AG09309 (cell line): ENCODE measurements at regions not wholly inside any gene's neighbourhood (a gene's known extent, or its start where the extent isn't known, plus 50 kb on each side); places are given as distances from the start of the nearest gene placed in this dataset.

Experiments
- DNase-seq: peaks from one replicate; pipeline ENCODE4 v3.0.0-alpha.2; 2010; ENCODE audit warnings: low read depth
- H3K4me3 ChIP-seq: 2 replicates; pipeline ENCODE4 v1.5.1; 2011; ENCODE audit warnings: mild to moderate bottlenecking, low read depth, low read length, moderate library complexity; ENCODE audit not compliant: control insufficient read depth
- TF ChIP-seq, protein P1 (sequence below): IDR thresholded peaks from 2 replicates; pipeline ENCODE4 v1.5.1; 2011; ENCODE audit warnings: mild to moderate bottlenecking, low read depth, low read length, inconsistent platforms; ENCODE audit not compliant: insufficient read depth, control insufficient read depth; ENCODE audit errors: missing control alignments

DNA sequence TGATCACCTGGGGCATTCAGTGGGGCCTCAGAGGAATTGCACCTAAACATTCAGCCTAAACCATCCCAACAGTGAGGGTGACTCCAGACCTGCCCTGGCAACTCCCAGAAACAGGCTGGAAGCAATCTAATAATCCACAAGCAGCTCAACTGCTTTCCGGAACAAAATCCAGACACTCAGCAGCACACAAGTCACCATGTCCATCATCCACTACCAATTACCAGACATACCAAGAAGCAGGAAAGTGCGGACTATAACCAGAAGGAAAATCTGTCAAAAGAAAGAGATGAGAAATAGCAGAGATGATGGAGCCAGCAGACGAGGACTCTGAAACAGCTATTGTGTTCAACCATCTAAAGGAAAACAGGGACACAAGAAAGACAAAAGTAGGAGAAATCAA lies 342.6 kb upstream of the ZMIZ1 start:
- DNase-seq = no peak
- TF ChIP-seq, protein P1, sequence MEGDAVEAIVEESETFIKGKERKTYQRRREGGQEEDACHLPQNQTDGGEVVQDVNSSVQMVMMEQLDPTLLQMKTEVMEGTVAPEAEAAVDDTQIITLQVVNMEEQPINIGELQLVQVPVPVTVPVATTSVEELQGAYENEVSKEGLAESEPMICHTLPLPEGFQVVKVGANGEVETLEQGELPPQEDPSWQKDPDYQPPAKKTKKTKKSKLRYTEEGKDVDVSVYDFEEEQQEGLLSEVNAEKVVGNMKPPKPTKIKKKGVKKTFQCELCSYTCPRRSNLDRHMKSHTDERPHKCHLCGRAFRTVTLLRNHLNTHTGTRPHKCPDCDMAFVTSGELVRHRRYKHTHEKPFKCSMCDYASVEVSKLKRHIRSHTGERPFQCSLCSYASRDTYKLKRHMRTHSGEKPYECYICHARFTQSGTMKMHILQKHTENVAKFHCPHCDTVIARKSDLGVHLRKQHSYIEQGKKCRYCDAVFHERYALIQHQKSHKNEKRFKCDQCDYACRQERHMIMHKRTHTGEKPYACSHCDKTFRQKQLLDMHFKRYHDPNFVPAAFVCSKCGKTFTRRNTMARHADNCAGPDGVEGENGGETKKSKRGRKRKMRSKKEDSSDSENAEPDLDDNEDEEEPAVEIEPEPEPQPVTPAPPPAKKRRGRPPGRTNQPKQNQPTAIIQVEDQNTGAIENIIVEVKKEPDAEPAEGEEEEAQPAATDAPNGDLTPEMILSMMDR = no peak

DNA sequence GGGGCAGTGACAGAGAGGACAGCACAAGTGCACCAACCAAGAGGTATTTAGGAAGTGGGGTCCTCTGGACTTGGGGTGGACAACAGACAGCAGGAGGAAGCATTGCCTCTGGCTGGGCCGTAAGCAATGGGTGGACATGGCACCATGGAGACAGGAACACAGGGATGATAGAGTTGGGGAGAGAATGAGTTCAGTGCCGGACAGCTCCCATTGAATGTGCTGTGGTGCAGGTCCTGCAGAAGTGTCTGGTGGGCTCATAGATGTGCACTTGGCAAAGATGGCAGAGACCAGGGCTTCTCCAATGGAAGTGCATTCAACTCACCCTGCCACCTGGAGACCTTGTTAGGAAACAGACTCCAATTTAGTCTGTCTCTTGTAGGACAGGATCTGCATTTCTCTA lies 341.5 kb upstream of the ZMIZ1 start:
- TF ChIP-seq, protein P1 = no peak
- no peak overlapping the region for H3K4me3 ChIP-seq
- DNase-seq = no peak

More for the DNA sequence above, 342.6 kb upstream of the ZMIZ1 start:
- no peak overlapping the region for H3K4me3 ChIP-seq

DNA sequence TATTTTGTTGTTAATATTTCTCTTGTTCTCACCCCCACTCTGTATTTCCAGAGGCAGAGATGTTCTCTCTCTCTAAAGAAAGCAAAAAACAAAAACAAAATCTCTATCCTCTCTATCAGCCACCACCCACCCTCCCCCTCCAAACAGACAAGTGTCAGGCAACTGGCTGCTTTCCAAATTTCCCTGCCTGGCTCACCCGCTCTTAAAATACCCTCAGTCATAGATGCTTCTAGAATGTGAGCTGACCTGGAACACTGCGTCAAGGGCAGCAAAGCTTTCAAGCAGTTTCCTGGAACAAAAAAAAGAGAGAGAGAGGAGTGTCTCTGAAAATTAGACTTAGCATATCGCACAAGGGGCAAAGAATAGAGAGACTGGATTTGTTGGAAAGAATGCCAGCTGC lies 341.0 kb upstream of the ZMIZ1 start:
- TF ChIP-seq, protein P1 = no peak
- no peak for DNase-seq
- H3K4me3 ChIP-seq = no peak overlapping the region

DNA sequence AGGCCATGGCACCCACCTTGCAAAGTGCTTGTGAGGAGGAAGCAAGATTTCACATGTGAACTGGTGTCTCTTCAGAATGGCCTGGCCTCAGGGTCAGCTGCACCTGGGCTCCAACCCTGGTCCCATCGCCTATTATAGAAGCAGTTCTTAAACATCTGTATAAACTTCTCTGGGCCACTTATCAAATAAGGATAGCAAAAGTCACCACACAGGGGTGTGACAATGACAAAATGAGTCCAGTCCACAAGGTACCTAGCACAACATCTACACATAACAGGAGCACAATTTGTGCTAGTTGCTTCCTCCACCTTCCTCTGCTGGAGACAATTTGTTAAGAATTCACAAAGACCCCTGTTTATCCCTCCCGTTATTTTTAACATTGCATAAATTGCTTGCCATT lies 340.6 kb upstream of the ZMIZ1 start:
- H3K4me3 ChIP-seq = no peak overlapping the region
- TF ChIP-seq, protein P1 = no peak
- no peak for DNase-seq

DNA sequence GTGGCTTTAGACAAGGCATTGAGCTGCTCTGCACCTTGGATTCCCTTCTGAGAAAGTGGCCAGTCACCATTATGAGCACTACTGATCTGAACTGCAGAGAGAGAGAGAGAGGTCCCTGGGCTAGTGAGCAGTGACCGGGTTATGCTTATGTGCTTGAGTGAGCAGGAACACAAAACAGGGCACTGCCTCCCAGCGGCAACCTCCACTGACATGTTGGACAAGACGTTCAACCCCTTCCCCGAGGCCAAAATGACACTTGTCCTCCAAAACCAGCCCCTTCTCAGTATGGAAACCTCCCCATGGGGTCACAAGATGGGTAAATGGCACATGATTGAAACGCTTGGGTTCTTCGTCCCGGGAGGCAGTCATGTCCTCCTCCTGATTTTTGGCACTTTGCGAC lies 339.4 kb upstream of the ZMIZ1 start:
- TF ChIP-seq, protein P1 = no peak
- H3K4me3 ChIP-seq = no peak overlapping the region
- no peak for DNase-seq

DNA sequence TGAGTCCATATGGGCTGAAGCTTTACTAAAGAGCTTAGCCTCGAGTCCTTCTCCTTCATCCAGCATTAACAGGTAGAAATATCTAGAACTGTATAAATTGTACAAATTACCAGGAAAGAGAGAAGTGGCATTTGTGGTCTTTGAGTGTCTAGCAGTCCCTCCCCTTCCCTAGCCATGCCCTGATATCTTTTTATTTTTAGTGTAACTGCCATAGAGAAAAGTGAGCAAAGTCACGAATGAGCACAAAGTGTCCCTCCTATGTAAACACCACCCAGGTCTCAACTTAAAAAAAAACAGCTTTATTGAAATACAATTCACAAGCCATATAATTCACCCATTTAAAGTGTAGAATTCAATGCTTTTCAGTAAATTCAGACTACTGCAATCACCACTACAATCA lies 339.0 kb upstream of the ZMIZ1 start:
- H3K4me3 ChIP-seq = no peak overlapping the region
- no peak for DNase-seq
- TF ChIP-seq, protein P1 = no peak

DNA sequence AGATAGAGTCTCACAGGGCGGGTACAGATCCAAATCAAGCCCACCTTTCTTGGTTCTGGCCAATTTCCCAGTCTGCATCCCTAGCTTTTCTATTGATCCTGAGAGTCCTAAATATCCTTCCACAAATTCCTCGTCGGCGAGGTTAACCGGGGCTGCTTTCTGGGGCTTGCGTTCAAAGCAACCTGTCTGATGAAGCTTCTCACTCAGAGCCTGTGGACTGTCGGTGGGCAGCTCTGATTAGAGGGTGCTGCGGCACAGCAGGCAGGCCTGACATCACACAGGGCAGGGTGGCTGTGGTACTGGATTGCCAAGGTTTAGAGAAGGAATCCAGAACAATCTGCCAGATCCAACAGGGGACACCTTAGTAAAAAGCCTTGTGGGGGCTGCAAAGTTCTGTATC lies 338.0 kb upstream of the ZMIZ1 start:
- no peak overlapping the region for H3K4me3 ChIP-seq
- no peak for DNase-seq
- TF ChIP-seq, protein P1 = no peak
